GM12891 (cell line): ENCODE measurements at regions not wholly inside any gene's neighbourhood (a gene's known extent, or its start where the extent isn't known, plus 50 kb on each side); places are given as distances from the start of the nearest gene placed in this dataset.

Experiments
- PAX5 ChIP-seq: IDR thresholded peaks from 2 replicates; pipeline ENCODE4 v1.6.1; 2011; ENCODE audit warnings: low read length, moderate library complexity, mild to moderate bottlenecking; ENCODE audit not compliant: insufficient read depth, severe bottlenecking
- POLR2A ChIP-seq: IDR thresholded peaks from 2 replicates; pipeline ENCODE4 v1.6.1; 2011; ENCODE audit warnings: low read depth, low read length, control low read depth
- POLR2AphosphoS5 ChIP-seq: IDR thresholded peaks from 2 replicates; pipeline ENCODE4 v1.6.1; 2011; ENCODE audit warnings: low read depth, low read length, control low read depth
- POU2F2 ChIP-seq: IDR thresholded peaks from 2 replicates; pipeline ENCODE4 v1.6.1; 2011; ENCODE audit warnings: low read depth, mild to moderate bottlenecking, control low read depth, low read length, moderate library complexity
- SPI1 ChIP-seq: IDR thresholded peaks from 2 replicates; pipeline ENCODE4 v1.6.1; 2011; ENCODE audit warnings: low read depth, low read length, control low read depth
- TAF1 ChIP-seq: IDR thresholded peaks from 2 replicates; pipeline ENCODE4 v1.6.1; 2011; ENCODE audit warnings: low read depth, low read length, control low read depth

DNA sequence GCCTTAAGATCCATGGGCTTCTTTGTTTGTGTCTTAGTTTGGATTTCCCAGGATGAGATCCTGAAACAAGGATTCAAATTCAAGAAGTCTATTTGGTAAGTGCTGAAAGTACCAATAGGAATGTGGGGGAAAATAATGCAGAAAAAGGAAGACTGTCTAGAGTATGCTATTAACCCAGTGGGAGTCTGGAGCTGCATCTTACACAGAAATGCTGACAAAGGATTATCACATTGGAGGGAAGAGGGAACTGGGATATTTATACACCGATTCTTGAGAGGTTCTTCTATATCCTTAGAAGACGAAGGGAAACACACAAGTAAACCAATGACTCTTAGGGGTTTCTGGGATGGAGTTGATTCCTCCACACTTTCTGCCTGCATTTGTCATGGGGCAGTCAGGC is 294.8 kb upstream of the FIGN start:
- TF ChIP-seq POLR2AphosphoS5 (no peak), POLR2A (no peak), POU2F2 (no peak), TAF1 (no peak), SPI1 (no peak), PAX5 (no peak)
